ENCODE measurements at regions not wholly inside any gene's neighbourhood (a gene's known extent, or its start where the extent isn't known, plus 50 kb on each side); places are given as distances from the start of the nearest gene placed in this dataset.
"Not testable (repeated sequence)": the region's sequence is repeated elsewhere in the genome, so short reads cannot be mapped to it uniquely, and the experiment has no call there.

DNA sequence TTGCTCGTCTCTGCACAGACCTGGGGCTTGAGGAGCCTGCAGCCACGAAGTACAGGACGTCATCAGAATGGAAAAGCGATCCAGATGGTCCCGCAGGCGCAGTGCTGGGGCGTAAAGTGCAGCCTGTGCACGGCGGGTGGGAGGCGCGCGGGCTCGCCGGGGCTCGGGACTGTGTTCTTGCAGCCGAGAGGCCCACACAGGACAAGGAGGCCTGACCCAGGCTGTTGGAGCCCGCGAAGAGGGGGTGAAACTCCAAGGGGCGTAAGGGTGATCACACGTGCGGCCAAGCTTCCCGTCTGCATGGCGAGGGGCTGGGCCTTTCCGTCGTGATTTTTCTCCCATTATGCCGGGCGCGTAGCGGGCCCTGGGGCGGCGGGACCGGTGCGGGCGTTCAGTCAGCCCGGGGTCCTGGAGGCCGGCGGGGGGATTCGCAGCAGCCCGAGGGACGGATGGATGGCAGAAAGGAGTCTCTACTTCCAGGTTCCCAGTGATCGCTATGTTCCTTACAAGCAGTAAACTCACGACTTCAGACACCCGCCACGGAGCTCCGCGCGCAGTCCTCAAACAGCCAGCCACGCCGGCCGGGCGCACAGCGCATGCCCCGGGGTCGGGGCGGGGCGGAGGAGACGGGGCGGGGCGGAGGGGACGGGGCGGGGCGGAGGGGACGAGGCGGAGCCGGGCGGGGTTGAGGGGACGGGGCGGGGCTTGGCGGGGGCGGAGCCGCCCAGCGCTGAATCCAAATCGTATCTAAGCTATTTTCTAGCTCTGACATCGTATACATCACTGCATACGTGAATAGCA, 141.0 kb upstream of the KCNJ18 start:
- DNase-seq, result peak; percentile 70 to 82

DNA sequence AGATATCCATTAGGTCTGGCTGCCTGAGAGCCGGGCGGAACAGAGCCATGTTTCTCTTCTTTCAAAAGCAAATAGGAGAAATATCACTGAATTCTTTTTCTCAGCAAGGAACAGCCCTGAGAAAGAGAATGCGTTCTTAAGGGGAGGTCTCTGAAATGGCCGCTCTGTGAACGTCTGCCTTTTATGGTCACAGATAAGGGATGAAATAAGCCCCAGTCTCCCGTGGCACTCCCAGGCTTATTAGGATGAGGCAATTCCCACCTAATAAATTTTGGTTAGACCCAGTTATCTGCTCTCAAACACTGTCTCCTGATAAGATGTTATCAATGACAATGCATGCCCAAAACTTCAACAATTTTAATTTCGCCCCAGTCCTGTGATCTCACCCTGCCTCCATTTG, 133.4 kb upstream of the KCNJ18 start:
- not testable (repeated sequence) for DNase-seq

- no peak for DNase-seq
These were observed 128.1 kb upstream of the KCNJ18 start for GRCh38 chr17:21564262-21564661.

- DNase-seq, result not testable (repeated sequence)
These were observed 127.6 kb upstream of the KCNJ18 start for GRCh38 chr17:21564757-21565156.

GRCh38 chr17:21570427-21570826, 121.9 kb upstream of the KCNJ18 start:
- not testable (repeated sequence) for DNase-seq

DNA sequence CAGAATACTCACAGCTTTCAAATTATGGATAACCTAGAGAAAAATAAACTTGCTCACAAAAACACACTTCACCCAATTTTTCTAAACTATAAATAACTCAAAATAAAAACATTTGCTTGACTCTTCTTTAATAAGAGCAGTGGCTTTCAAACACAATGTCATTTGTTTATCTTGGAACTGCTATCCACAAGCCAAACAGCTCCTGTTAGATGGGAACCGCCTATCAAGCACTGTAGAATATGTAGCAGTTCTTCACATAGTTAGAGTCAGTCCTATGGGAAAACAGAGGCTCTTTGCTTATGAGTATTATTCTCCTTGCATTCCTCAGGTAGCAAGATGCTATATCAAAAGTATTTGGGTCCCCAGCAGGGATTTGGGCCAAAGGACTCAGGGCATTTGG, 120.2 kb upstream of the KCNJ18 start:
- not testable (repeated sequence) for DNase-seq

GRCh38 chr17:21573271-21573960, 118.9 kb upstream of the KCNJ18 start:
- not testable (repeated sequence) for DNase-seq

- no peak for DNase-seq
These were observed 118.2 kb upstream of the KCNJ18 start for GRCh38 chr17:21573961-21574610.

DNA sequence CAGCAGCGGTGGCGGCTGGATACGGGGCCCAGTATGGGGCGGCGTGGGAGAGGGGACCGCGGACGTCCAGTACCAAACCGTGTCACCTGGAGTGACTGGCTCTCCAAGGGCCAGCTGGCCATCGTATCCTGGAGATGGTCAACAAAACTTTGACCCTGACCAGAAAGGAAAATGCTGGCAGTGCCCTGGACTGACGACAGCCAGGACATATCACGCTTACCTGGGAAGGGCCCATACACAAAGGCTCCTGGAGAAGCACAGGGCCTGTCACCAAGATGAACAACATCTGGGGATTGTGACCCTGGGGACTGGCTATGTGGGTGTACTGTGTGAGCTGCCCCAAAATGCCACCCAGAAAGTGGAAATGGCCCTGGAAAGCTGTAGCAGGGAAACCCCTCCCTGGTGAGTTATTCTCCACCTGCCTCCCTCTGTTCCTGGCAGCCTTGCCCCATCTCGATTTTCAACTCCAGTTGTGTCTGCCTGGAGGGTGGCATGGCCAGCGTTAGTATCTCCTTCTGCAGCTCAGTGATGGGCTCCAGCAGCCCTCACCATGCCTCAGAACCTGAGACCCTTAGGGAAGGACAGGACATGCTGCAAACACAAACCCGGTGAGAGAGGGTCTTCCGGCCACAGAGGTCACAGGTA, 117.6 kb upstream of the KCNJ18 start:
- DNase-seq, result not testable (repeated sequence)

GRCh38 chr17:21578783-21579182, 113.5 kb upstream of the KCNJ18 start:
- not testable (repeated sequence) for DNase-seq

- no peak for DNase-seq
These were observed 99.5 kb upstream of the KCNJ18 start for GRCh38 chr17:21592774-21593173.

- not testable (repeated sequence) for DNase-seq
These were observed 98.7 kb upstream of the KCNJ18 start for GRCh38 chr17:21593452-21594105.

GRCh38 chr17:21595086-21595485, 97.2 kb upstream of the KCNJ18 start:
- no peak for DNase-seq

DNA sequence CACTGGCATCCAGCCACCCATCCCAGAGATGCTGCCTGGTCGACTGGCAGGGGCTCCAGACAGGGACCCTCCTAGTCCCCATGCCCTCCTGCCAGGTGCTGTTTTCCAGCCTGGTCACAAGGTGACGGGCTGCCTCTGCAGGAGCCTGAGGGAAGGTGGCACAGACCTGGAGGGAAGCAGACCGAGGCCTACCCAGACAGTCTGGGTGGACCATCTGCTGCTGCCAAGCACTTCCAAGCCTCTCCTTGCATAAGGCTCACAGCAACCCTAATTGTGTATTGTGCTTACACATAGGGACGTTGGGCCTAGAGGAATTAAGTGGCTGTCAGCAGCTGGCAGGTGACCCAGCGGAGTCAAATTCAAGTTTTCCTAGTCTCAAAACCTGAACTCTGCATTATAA, 90.1 kb upstream of the KCNJ18 start:
- DNase-seq, result no peak

- DNase-seq, result not testable (repeated sequence)
These were observed 89.0 kb upstream of the KCNJ18 start for GRCh38 chr17:21603292-21603691.

- not testable (repeated sequence) for DNase-seq
These were observed 80.9 kb upstream of the KCNJ18 start for GRCh38 chr17:21611443-21611842.

DNA sequence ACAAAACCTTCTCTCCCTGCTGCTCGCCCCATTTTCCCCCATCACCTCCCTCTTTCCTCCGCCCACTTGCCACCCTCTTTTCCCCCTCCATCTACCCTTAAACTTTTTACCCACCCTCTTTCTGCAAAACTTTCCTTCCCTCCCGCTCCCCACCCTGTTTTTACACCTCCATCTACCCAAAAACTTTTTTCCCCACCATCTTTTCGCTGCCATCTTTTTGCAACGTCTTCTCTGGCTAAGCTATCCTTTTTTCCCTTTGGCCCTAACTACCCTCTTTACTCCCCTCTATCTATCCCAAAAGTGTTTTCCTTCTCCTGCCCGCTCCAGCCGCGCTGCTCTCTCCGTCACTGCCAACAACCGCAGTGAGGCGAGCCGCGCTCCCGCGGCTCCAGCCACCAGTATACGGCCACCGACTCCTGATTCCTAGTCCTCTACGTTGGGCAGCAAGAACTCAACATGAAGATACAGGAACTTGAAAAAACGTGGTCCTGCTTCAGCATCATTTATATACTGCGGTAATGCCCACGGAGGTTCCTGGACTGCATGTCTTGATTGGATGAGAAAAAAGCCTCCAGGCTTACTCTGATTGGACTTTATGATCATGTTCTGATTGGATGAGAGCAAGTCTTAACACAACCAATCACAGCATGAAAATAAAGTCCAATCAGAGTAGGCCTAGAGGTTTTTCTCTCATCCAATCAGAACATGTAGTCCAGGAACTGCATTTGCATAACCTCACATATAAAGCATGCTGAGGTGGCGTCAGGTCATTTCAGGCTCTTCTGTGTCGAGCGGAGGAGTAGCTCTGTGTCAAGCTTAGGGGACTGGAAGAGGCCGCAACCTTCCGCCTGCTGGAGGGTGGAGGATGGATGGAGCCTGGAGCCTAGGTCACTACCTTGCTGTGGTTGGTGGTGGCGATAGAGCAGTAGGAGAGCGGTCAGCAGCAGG, 79.9 kb upstream of the KCNJ18 start:
- DNase-seq, result not testable (repeated sequence)

DNA sequence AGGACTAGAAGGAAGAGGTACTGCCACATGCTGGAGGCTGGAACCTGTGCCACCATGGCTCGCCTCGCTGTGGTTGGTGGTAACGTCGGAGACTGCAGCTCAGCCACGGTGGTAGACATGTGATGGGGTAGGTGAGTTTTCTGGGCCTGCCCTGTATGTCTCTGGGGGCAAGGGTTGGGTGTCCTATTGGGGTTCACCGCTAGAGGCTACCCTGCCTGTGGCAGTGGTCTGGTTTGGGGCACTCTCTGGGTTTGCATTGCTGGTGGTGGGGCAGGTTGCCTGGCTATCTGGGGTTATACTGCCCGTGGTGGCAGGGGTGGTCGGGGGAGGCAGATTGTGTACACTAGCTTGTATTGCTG, 79.3 kb upstream of the KCNJ18 start:
- DNase-seq, result no peak

DNA sequence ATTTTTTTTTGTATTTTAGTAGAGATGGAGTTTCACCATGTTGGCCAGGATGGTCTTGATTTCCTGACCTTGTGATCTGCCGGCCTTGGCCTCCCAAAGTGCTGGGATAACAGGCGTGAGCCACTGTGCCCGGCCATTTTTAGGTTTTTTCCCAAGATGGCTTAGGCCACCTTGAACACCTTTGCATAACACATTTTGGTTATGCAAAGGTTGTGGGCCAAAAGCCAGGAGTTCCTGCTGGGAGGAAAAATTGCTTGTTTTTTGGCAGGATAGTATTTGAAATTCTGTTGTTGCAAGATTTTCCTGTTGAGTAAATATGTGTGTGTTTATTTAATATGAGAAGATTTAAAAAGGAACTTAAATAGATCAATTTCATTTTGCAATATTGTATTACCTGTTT, 65.3 kb upstream of the KCNJ18 start:
- DNase-seq, result not testable (repeated sequence)
